Inflammatory macrophage (primary cell): ENCODE measurements at regions not wholly inside any gene's neighbourhood (a gene's known extent, or its start where the extent isn't known, plus 50 kb on each side); places are given as distances from the start of the nearest gene placed in this dataset.
"Not testable (repeated sequence)": the region's sequence is repeated elsewhere in the genome, so short reads cannot be mapped to it uniquely, and the experiment has no call there.

ENCODE experiments used
- DNase-seq, 2 donors: peaks; one replicate each; pipeline ENCODE4 v3.0.0-alpha.2; 2020 to 2022

- no peak for DNase-seq
These were observed 534.2 kb downstream of the CCSER2 start for GRCh38 chr10:84862551-84862950.

- no peak for DNase-seq
These were observed 535.3 kb downstream of the CCSER2 start for GRCh38 chr10:84863675-84864074.

- DNase-seq: no peak
These were observed 548.0 kb downstream of the CCSER2 start for GRCh38 chr10:84876116-84876999.

DNA sequence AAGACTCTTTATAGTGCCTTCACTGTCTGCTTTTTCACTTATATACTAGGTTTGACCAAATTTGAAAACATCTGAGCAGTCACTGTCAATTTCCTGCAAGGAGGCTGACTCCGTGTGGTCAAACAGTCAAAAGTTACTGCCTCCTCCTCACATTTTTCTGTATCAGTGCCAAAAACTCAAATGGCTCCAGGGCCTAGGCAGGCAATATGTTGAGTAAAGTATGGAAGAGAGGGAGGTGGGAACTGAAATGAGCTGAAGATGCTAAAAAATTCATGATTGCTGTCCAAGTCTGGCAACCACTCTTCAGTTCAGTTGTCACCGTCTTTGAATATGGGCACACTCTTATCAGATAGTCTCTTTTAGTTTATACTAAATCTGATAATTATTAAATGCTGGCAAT lies 551.6 kb downstream of the CCSER2 start:
- DNase-seq: no peak

- DNase-seq: not testable (repeated sequence)
These were observed 553.3 kb downstream of the CCSER2 start for GRCh38 chr10:84881696-84882095.

GRCh38 chr10:84890706-84891105 lies 562.3 kb downstream of the CCSER2 start:
- no peak for DNase-seq

- DNase-seq: no peak
These were observed 563.2 kb downstream of the CCSER2 start for GRCh38 chr10:84891631-84892030.

- no peak for DNase-seq
These were observed 567.2 kb downstream of the CCSER2 start for GRCh38 chr10:84895541-84895940.

DNA sequence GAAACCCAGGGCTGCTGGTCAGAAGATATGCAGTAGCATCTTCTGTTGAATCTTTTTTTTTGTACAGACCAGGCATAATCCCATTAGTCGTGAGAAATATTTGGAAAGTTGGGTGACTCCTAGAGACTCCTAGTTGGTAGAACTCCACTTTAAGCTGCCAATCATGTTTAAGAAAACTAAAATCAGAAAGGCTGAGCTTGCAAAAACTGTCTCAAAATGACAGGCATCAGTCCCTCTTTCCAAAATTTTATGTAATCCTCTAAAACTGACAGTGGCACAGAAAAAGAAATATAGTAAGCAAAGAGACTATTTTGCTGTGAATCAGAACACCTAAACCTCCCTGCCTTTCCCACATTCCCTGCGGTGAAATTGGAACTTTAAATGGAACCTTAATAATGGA lies 568.5 kb downstream of the CCSER2 start:
- no peak for DNase-seq

DNA sequence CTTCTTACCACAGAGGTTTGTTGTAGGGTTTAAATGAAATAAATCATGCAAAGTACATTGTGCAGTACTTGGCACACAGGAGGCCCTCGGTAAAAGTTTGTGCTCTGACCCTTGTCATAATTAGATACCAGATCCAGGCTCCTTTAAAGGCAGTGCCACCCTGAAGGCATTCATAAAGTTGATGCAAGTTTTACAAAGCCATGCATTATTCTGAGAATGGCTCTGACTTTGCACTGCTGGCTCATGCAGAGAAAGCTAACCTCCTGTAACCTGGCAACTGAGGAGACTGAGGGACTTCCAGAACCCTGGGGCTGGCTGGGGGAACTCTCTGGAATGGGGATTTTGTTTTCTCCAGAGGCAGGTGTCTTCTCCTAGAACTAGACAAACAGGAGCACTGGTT lies 570.9 kb downstream of the CCSER2 start:
- DNase-seq: no peak

DNA sequence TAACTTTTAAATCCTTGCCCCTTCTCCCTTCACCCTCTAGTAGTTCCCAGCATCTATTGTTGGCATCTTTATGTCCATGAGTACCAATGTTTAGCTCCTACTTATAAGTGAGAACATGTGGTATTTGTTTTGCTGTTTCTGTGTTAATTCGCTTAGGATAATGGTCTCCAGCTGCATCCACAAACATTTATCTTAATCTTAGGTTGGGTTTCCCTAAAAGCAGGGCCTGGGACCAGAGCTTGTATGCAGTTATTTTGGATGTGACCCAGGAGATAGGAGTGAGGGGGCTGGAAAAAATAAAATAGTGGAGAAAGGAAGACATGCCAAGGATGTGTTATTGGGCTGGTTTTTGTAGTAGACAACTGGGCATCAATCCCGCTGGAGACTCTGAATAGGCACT lies 571.8 kb downstream of the CCSER2 start:
- DNase-seq: no peak

GRCh38 chr10:84901885-84902284 lies 573.5 kb downstream of the CCSER2 start:
- no peak for DNase-seq

GRCh38 chr10:84902553-84902952 lies 574.2 kb downstream of the CCSER2 start:
- DNase-seq: no peak

DNA sequence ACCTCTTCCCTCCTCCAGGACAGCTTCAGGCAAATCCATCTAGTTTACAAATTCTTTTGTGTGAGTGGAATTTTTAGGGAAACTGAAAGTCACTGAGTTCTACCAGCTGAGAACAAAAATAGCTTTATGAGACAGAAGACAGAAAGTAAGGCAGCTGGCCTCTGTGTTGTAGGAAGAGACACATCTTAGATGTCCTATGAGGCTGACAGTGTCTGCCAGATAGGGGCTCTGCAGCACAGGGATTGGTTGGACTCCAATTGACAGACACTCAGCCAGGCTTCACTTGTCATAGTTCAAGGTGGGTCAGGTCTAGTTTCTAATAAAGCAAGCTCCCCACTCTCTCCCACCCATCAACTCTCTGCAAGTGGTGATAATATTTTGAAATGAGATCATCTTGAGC lies 574.9 kb downstream of the CCSER2 start:
- no peak for DNase-seq

DNA sequence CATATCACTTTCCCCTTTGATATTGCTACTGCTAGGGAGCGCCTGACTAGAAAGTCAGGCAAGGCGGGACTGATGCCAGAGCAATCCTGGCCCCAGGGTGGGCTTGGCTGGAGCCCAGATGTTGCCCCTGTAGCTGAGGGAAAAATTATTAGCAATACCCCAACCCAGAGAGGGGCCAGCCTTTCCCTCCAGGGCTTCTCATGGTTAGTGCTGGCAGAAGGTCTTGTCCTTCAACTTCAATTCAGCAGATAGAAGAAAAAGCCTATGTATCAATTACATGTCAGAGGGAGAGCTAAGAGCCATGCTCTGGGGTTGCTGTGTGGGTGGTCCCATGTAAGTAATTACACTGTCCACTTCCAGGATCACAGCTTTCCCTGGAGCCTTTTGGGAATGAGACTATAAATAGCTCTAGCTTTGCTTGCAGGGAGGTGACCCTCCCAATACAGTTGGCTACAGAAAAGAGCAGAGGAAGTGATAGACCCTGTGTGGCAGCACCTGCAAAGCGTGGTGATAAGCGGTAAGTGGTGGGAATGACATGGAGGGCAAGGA lies 579.1 kb downstream of the CCSER2 start:
- no peak for DNase-seq

- DNase-seq: no peak
These were observed 580.1 kb downstream of the CCSER2 start for GRCh38 chr10:84908491-84908890.

DNA sequence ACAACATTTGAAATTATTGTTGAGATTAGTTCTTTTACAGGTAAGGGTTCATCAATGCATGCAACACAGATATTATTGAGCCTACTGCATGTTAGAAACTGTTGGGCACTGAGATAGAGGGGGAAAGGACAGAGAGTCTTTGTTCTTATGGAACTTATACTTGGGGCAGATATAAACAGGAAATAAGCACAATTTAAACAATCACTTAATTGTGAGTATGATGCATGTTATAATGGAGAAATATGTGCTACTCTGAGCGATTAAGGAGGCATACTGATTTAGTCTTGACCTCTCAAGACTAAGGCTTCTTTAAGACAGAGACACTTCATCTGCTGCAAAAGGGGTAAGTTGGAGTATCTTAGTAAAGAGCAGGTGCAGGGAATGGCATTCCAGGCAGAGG lies 593.3 kb downstream of the CCSER2 start:
- DNase-seq: no peak

GRCh38 chr10:84924131-84924530 lies 595.7 kb downstream of the CCSER2 start:
- no peak for DNase-seq

GRCh38 chr10:84925495-84925894 lies 597.1 kb downstream of the CCSER2 start:
- DNase-seq: no peak

- no peak for DNase-seq
These were observed 605.0 kb downstream of the CCSER2 start for GRCh38 chr10:84933402-84933801.

DNA sequence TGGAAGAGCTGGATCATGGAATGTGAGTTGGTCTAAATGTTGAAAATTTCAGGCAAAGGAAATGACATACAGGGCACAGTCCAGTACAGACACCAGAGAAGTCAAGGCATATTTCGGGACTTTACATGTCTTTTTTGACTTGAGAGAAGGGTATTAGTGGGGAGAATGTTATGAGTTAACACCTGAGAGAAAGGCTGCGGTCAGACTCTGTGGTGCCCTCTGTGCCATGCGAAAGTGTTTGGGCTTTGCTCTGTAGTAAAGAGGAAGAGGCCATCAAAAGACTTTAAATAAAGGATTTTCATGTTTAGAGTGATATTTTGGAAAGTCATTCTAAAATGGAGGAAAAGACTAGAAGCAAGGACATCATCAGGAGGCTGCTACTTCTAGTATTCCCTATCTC lies 607.4 kb downstream of the CCSER2 start:
- no peak for DNase-seq

DNA sequence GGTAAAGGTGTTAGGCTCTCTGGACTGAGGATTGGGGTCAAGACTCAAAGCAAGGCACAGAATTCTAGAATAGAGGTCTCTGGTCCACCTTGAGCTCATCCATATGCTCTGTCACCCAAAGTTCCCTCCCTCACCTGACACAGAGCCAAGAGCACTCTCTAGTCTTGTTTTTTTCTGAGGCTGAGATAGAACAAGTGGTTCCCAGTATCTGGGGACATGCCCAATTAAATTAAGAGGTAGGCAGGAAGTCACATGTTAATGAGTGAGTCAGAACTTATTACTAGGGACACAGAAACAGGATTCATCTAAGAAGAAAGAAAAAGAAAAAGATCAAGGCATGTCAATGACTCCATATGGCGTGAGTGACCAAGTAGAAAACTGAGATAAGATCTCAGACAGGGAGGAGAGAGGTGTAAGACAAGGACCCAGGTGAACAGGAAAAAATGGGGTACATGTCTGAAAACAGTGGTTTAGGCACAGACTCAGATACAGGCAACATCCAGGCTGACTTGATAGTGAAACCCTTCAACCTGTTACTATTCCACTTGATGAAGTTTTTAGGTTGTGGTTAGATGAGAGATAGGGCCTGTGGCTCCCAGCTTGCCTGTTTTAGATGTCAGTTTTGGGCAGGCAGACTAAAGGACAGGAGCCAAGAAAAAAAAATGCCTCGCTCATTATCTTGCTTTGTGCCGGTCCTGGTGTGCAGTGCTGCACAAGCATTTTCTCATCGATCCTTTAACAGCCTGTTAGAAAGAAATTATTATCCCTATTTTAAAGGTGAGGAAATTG lies 609.9 kb downstream of the CCSER2 start:
- DNase-seq: no peak

DNA sequence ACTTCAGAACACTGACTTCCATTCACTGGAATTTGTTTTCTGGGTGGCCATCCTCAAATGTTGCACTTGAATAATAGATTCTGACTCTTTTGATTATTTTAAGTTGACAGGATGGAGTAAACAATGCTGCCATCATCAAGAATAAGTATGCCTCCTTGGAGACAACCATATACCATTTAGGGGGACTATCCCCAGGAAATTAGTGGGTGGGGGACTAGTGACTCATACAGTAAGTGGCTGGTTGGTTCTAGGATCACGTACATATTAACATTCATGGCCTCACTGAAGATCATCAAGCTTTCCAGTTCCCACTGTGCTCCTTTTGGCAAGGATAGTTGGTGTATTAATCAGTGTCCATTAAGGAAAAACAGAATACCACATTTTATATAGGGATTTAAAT lies 615.2 kb downstream of the CCSER2 start:
- no peak for DNase-seq

GRCh38 chr10:84944187-84944586 lies 615.8 kb downstream of the CCSER2 start:
- no peak for DNase-seq
